T-helper 1 cell treated with Interleukin-12 subunit alpha and Interleukin-12 subunit beta and Interleukin-4 antibody, amounts not matched to agents 30 ng/mL and 1 ng/mL, for 36 hours (primary cell): ENCODE measurements at regions not wholly inside any gene's neighbourhood (a gene's known extent, or its start where the extent isn't known, plus 50 kb on each side); places are given as distances from the start of the nearest gene placed in this dataset.

Experiments
- intact Hi-C: fragments of 100-400 bp; cut with micrococcal nuclease; formaldehyde crosslinking; loops from one replicate; pipeline ENCODE4 v1.15.1; 2024

DNA sequence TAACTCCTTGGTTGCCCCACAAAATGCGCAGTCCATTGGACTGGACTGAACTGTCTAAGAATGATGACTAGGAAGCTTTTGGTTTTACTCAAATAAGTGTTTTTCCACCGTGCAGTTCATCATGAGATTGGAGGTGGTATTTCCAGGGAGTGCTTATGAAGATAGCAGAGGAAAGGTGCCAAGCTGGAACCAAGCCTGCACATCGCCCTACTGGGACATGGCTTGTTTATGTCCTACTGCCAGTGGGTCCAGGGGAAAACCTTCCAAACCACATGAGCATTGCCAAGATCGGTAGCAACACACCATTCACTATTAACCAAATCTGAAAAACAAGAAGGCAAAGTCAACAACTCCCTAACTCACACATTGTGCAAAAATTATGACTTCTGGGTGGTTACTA, 54.7 kb upstream of the DSCAM start:
- intact Hi-C loops, result no loop called here

DNA sequence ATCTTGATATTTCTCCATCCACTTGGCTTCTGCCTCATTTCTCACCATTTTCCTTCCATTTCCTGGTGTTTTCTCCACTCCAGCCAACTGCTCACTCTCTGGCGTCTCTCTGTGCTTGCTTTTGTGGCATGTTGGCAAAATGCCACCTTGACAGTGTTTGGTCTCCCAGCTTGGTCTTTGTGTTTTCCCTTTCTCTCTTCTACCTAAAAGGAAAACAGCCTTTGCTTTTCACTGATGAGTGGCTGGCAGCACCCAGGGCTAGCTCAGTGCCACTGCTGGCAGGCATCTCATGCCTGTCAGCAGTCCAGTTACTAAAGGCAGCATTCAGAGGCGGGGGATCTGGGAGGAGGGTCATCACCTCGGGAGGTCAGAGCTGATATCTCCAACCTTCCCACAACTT, 55.3 kb upstream of the DSCAM start:
- intact Hi-C loops, result no loop called here

DNA sequence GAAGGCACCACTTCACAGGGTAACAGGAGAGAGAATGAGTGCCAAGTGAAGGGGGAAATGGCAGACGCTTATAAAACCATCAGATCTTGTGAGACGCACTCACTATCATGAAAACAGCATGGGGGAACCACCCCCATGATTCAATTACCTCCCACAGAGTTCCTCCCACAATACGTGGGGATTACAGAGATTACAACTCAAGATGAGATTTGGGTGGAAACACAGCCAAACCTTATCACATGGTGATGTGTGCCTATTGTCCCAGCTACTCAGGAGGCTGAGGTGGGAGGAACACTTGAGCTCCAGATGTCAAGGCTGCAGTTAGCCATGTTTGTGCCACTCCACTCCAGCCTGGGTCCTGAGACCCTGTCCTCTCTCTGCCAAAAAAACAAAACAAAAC, 56.0 kb upstream of the DSCAM start:
- intact Hi-C loops, result no loop called here

DNA sequence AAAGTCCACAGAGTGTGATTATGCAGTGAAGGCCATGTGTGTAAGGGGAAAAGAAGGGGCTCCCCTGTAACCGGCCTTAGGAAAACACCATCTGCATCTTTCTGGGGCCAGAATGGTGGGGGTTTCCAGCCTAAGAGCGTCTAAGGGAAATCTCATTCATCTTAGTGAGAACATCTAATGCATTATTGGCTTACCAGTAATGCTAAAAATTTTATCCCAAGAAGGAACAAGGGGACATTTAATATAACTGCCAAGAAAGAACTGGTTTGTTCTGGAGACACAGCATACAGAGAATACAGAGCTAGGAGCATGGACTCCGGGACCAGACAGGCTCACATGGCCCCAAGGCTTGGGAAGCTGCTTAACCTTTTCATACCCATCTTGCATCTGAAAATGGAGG, 58.3 kb upstream of the DSCAM start:
- intact Hi-C loops, result no loop called here

DNA sequence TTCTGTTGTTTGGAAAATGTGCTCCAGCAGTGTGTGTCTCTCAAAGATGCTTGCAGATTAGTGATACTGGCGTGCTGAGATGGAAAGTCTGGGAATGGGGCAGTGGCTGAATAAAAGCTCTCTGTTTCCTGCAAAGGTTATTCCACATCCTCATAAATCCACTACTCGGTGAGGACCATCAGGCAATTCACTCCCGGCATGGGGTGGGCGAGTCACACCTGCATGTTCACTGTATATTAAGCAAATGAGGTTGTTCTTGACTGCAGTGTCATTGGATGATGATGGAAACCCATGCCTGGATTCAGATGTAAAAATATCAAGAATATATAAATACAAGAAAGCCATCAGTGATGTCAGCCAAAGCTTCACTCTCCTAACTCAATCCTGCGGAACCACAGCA, 65.4 kb upstream of the DSCAM start:
- intact Hi-C loops, result no loop called here

DNA sequence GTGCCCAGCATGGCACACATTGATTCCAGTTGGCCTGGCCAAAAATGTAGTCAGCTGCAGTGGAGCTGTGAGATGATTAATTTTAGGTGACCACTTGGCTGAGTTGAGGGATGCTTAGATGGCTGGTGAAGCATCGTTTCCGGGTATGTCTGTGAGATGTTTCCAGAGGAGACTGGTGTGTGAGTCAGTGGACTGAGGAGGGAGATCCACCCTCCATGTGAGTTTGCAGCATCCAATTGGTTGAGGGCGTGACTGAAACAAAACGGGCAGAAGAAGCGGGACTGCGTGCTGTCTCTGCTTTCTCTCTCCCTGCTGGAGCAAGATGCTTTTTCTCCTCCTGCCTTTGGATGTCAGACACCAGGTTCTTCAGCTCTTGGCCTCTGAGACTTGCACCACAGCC, 68.2 kb upstream of the DSCAM start:
- intact Hi-C loops, result no loop called here

DNA sequence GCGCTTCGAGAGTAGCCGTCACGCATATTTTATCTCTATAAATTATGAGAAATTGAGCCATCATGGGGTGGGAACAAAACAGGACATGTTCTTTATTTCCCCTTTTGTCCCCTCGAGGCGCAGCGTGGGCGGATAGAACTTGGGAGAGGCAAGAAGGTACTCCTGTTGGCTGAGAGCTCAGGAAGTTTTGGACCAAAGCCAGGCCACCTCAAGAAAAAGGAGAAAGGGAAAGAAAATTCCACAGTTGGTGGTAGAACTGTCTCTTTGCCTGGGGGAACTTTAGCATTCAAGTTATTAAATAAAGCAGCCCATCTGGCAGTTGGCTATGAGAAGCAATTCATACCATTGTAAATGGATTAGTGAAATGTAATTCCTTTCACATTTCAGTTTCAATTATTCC, 76.4 kb upstream of the DSCAM start:
- intact Hi-C loops, result no loop called here

DNA sequence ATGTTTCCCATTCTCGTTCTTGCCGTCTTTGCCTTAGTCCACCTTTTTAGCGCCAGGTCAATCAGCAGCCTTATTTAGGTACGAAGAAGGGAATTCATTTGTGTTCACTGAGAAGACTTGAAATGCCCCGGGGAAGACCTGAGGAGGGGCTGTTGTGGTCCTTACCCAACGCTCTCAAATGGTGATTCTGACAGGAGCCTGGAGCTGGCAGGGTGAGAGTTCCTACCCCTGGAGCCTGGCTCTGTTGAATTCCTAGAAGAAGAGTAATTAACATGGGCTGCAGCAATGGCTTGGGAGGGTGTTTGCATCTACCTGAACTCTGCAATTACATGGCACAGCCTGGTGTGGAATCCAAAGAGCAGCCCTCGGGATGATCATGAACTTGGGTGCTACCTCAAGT, 76.9 kb upstream of the DSCAM start:
- intact Hi-C loops, result no loop called here

DNA sequence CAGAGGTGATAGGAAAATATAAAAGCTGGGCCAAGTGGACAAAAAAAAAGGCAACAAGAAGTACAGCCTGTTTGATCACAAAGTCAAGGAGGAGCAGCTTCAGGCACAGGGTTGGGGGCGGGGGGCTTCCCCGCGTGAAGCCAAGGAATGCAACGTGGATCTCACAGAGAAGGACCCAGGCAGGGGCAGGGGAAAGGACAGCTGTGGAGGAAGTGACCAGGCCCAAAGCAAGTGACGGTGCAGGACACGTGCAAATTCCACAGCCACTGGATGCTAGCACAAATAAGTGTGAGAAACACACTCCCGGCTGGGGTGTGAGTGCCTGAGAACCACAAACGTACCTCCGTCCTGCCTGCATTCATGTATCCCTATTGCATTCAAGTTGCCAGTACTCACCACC, 77.7 kb upstream of the DSCAM start:
- intact Hi-C loops, result no loop called here

DNA sequence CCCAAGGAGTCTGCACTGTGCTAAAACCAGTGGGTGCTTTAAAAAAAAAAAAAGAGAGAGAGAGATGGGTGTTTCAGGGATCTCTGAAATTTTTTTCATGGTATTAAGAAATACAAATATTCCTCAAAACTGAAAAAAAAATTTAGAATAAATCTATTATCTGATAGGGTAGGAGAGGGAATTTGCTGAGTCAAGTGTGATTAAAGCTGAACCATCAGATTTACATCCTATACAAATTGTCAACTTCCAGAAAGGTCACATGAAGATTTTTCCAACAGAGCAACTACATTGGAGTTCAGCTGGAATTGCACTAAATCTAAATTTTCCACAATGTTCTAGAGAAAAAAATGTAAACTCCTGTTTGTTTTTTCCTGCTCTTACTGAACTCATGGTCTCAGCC, 79.3 kb upstream of the DSCAM start:
- intact Hi-C loops, result no loop called here

DNA sequence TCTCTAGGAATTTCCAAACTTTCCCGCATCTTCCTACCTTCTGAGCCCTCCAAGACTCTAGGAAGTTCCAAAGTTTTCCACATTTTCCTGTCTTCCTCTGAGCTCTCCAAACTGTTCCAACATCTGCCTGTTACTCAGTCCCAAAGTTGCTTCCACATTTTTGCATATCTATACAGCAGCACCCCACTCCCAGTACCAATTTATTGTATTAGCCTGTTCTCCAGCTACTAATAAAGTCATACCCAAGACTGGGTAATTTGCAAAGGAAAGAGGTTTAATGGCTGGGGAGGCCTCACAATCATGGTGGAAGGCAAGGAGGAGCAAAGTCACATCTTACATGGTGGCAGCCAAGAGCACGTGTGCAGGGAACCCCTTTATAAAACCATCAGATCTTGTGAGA, 82.9 kb upstream of the DSCAM start:
- intact Hi-C loops, result no loop called here

DNA sequence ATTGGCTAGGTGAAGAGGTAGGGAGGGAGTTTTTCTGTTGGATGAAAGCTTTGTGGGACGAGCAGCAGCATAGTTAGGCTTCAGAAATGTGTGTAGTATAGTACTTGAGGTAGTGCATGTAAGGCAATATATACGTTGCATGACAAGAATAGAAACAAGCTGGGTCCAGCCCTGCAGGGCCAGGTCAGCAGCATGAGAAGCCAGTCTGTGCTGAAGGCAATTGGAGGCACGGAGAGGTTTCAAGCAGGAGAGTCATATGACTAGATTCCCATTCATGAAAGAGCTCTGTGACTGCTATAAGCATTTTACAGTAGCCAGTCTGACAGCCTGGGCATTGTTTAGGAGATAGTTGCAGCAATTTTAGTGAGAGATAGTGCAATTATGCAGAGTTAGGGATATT, 84.2 kb upstream of the DSCAM start:
- intact Hi-C loops, result no loop called here

DNA sequence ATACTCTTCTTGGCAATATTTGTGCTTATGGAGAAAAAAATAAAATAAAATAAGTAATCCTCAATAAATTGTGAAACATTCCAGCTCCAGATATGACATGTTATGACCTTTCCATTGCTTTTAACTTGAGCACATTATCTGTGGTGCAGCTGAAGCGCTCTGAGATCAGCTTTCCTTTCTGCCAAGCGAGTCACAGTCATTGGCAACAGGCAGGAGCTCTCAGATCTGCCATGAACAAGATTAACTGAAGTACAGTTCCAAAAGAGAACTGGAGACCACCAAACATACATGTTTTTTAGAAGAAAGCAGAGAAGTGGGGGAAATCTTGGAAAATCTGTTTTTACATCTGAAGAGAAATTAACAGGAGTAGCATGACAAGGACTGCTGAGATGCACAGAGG, 89.2 kb upstream of the DSCAM start:
- intact Hi-C loops, result no loop called here

DNA sequence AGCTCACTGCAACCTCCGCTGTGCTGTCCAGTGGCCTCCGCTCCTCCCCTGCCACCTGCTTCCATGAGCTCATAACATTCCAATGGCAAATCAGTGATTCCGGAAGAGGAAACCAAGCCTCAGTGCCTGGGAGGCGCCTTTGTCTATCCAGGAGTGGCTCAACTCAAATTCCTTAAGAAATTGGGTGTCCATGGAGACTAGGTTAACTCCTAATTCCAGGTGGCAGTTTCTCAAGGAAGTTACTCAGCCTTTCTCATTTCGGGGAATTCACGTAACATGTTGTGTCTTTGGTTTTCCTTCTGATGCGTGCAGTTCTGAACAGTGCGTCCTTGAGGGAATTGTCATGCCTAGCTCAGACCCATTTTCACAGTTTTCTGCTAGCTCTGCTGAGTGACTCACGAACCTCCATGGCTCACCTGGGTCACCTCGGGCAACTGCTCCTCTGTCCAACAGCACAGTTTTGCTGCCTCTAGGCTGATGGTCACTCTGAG, 89.9 kb upstream of the DSCAM start:
- intact Hi-C loops, result no loop called here

DNA sequence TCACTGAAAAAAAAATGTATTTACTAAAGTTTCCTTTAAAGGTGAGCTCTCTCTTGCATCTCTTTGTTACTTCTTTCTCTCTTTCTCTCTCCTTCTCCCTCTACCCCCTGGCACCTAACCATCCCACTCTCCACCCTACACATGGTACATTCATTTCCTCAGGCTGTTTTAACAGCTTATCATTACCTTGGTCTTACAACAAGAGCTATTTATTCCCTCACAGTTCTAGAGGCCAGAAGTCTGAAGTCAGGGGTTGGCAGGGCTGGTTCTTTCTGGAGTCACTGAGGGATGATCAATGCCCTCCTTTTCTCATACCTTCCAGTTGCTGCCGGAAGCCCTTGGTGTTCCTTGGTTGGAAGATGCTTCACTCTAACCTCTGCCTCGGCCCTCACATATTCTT, 91.1 kb upstream of the DSCAM start:
- intact Hi-C loops, result no loop called here

DNA sequence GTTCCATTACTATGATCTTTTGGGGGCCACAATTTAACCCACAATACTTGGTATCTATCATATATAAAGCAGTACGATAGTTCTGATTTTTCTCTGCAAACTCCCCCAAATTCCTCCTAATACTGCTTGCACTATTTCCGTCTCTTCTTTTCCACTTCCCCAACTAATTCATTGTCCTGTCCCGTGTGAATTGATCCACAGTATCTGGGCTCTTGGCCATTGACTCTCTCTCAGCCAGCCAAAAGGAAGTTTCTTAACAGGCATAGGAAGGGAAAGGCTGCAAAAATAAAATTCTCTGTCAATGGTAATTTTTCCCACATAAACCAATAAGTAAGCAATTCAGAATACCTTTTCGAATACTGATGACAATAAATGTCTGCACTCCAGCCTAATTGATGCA, 91.7 kb upstream of the DSCAM start:
- intact Hi-C loops, result no loop called here

DNA sequence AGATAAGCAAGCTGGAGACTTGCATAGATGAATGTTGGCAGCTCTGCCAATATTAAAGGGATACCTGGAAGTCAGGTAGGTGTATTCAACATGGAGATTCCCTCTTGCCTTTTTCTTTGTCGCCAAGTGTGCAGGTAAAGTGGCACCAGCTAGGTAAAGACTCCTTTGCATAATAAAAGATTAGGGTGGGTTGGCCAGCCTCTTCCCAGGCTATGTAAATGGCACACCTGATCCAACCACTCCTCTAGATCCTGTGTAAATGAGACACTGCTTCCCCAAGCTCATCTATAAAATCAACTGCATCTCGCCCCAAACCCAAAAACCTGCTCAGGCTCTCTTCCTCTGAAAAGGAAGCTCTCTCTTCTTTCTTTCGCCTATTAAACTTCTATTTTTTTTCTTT, 100.8 kb upstream of the DSCAM start:
- intact Hi-C loops, result no loop called here

DNA sequence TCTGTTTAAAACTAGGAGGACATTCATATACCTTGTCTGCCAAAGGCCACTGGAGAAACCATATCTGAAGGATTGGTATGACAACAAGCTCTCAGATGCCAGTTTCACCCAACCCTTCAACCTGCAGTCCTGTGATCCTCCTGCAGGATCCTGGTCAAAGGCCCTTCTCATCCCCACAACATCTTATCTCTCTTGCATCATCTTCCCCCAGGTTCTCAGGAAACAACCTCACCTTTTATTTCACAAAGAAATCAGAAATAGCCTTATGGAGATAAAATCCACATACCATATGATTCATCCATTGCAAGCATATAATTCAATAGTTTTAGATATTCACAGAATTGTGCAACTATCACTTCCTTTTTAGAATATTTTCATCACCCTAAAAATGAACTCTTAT, 104.0 kb upstream of the DSCAM start:
- intact Hi-C loops, result no loop called here

DNA sequence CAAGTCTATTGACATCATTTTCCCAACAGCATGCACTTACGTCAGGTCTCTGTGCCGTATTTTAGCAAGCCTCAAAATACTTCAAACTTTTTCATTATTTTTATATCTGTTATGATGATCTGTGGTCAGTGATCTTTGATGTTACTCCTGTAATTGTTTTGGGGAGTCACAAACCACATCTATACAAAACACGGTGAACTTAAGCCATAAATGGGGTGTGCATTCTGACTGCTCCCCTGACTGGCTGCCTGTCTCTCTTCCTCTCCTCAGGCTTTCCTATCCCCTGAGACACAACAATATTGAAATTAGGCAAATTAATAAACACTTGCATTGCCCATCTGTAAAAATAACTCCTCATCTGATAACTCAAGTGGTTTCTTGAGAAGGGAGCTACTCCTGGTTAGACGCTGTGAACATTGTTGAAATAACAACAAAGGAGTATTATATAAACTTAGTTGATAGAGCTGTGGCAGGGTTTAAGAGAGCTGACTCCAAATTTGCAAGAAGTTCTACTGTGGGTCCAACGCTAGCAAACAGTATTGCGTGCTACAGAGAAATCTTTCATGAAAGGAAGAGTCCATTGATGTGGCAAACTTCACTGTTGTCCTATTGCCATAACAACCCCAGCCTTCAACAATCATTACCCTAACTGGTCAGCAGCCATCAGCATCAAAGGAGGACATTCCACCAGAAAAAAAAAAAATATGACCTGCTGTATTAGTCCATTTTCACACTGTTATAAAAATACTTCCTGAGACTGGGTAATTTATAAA, 105.8 kb upstream of the DSCAM start:
- intact Hi-C loops, result loop anchor here (1.0 kb wide), 1 partner anchor 8 kb away; no protein-coding TSS in a partner anchor

DNA sequence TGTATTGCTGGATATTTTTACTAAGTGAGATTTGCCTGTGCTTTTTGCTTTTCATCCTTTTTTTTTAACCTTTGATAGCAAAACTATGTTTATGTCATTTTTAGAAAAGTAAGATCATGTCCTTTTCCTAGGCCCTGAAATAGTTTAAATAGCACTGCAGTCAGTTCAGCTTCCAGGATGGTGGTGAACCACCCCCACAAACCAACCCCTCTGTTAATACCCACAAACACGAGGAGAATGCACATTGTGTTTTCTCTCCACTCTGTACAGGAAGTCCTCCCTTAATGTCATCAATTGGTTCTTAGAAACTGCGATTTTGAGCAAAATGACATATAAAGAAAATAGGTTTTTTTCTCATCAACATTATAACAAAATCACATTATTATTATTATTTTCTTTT, 117.7 kb upstream of the DSCAM start:
- intact Hi-C loops, result no loop called here

DNA sequence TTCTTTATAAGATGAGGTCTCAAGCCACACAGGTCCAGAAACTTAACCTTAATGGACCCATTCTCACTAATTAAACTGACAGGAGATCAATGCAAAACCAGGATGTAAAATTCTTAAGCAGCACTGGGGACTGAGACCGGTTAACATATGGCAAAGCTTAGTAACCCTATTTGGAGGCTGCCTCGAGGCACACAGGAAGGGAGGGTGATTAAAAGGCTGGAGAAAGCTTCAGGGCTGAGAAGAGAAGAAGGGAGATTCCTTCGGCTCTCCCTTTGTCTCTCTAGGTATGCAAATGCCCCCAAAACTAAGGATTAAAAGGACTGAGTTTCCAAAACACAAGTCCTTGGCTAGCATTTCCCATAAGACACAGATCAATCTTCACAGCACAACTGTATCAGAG, 120.8 kb upstream of the DSCAM start:
- intact Hi-C loops, result no loop called here

DNA sequence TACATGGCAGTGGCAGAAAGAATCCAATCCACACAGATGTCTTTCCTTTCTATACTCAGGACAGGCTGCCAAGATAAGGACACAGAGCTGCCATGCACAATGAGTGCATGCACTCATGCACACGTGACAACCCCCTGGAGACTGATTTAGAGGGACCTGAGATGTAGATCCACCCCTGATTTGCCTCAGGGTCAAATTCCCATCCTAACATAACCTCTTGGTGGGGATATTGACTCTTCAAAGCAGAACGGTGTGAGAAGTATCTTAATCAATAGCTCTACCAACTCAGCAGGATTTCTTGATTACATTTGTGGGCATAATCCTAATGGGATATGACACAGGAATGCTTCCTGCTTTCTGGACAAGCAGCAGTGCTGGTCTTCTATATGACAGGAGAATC, 125.2 kb upstream of the DSCAM start:
- intact Hi-C loops, result no loop called here

DNA sequence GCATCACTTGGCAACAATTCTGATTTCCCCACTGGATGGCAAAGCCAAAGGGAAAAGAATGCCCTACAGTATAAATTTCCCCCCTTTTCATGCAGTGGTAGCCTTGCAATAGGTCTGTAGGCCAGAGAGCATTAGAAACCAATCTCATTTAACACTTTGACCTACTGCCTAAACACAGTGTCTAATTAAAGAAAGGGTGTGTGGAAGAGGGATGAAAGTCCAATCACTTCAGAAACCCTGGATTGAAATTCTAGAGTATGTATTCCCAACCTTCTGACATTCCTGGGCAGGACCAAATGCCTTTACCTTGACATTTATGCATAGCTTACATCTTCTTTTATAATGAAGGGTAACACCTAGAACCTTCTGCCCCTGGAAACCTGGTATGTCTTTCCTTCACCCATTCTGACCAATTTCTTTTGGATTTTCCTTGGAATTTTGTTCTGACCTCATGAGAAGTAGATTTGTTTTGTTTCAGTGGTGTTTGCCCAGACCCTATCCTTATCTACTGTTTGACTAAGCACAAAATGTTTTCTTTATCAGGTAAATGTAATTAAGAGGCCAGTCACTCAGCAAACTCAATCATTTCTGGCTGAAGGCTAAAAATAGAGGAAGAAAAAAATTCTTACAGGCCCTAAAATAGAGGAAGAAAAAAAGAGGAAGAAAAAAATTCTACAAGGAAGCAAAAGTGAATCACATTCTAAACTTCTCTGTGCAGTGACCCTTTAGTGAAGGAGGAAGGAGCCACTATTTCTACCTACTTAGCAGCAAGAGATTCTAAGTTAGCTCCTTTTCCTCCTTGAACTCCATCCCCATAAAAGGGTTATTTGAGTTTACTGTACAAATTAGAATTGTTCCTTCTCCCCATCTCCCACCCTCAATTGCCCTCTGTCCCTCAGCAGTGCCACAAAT, 129.5 kb upstream of the DSCAM start:
- intact Hi-C loops, result no loop called here
